ENCODE measurements at regions not wholly inside any gene's neighbourhood (a gene's known extent, or its start where the extent isn't known, plus 50 kb on each side); places are given as distances from the start of the nearest gene placed in this dataset.

- Histone ChIP-seq H3K4me3 (no peak overlapping the region), H3K4me1 (no peaks in the 10 kb centered on the region), H3K27ac (no peak overlapping the region), H3K36me3 (no peaks in the 10 kb centered on the region), H3K27me3 (no peaks in the 10 kb centered on the region), H3K9me3 (no peaks in the 10 kb centered on the region)
- DNase-seq (no peak), ATAC-seq (no peak)
- intact Hi-C loops (cut with DNase I): no loop called here
- TF ChIP-seq CTCF (IDR thresholded peaks at IDR 0.05): no peak
Measured at GRCh38 chr20:7516621-7517111, 423.6 kb downstream of the HAO1 start.

- Histone ChIP-seq H3K4me3 (no peak overlapping the region), H3K9me3 (no peaks in the 10 kb centered on the region), H3K4me1 (no peaks in the 10 kb centered on the region), H3K36me3 (no peaks in the 10 kb centered on the region), H3K27me3 (no peaks in the 10 kb centered on the region), H3K27ac (no peak overlapping the region)
- intact Hi-C loops (cut with DNase I): no loop called here
- no peak for ATAC-seq
- DNase-seq: no peak
- no peak for TF ChIP-seq CTCF (IDR thresholded peaks at IDR 0.05)
Measured at GRCh38 chr20:7520361-7520760, 419.9 kb downstream of the HAO1 start.

- H3K27me3 ChIP-seq: no peaks in the 10 kb centered on the region
- H3K36me3 ChIP-seq: no peaks in the 10 kb centered on the region
- DNase-seq: no peak
- H3K9me3 ChIP-seq: no peaks in the 10 kb centered on the region
- no peak overlapping the region for H3K4me3 ChIP-seq
- no peak for ATAC-seq
- H3K4me1 ChIP-seq: no peaks in the 10 kb centered on the region
- no peak for TF ChIP-seq CTCF (IDR thresholded peaks at IDR 0.05)
- no peak overlapping the region for H3K27ac ChIP-seq
- intact Hi-C loops (cut with DNase I): no loop called here
Measured at GRCh38 chr20:7523288-7523687, 417.0 kb downstream of the HAO1 start.

- no peak for DNase-seq
- H3K4me1 ChIP-seq: no peaks in the 10 kb centered on the region
- TF ChIP-seq CTCF (IDR thresholded peaks at IDR 0.05): no peak
- no peaks in the 10 kb centered on the region for H3K27me3 ChIP-seq
- H3K27ac ChIP-seq: no peak overlapping the region
- intact Hi-C loops (cut with DNase I): no loop called here
- no peaks in the 10 kb centered on the region for H3K9me3 ChIP-seq
- no peak overlapping the region for H3K4me3 ChIP-seq
- ATAC-seq: no peak
- H3K36me3 ChIP-seq: no peaks in the 10 kb centered on the region
Measured at GRCh38 chr20:7540018-7540417, 400.2 kb downstream of the HAO1 start.

GRCh38 chr20:7540923-7541322 lies 399.3 kb downstream of the HAO1 start:
- DNase-seq (no peak), ATAC-seq (no peak)
- H3K4me1 ChIP-seq: no peaks in the 10 kb centered on the region
- H3K4me3 ChIP-seq: no peak overlapping the region
- H3K27me3 ChIP-seq: no peaks in the 10 kb centered on the region
- H3K27ac ChIP-seq: no peak overlapping the region
- no peaks in the 10 kb centered on the region for H3K9me3 ChIP-seq
- no peak for TF ChIP-seq CTCF (IDR thresholded peaks at IDR 0.05)
- intact Hi-C loops (cut with DNase I): no loop called here
- no peaks in the 10 kb centered on the region for H3K36me3 ChIP-seq

DNA sequence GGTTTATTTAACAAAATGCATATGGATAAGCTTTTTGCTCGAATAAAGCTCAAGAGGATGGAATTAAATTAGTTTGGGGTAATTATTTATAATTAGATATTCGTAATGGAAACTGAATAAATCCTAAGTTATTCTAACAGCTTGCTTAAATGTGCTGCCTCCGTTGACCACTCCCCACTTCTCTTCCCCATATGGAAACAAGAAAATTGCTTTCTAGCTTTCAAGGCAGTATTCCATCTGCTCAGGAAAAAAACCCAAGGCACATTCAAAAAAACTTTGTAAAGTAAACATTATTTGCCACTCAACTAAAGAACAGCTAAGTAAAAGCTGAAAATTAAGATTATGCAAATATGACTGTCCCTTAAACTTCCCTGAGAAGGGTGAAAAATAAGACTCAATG lies 369.2 kb downstream of the HAO1 start:
- no peak for TF ChIP-seq CTCF (IDR thresholded peaks at IDR 0.05)
- no peak for ATAC-seq
- no peak overlapping the region for H3K27ac ChIP-seq
- no peaks in the 10 kb centered on the region for H3K9me3 ChIP-seq
- no peaks in the 10 kb centered on the region for H3K27me3 ChIP-seq
- no peaks in the 10 kb centered on the region for H3K36me3 ChIP-seq
- no peak for DNase-seq
- no peak overlapping the region for H3K4me3 ChIP-seq
- intact Hi-C loops (cut with DNase I): no loop called here
- no peaks in the 10 kb centered on the region for H3K4me1 ChIP-seq

Measured in upper lobe of right lung (tissue), 1 donor.